IMR-90 (cell line): ENCODE measurements at regions not wholly inside any gene's neighbourhood (a gene's known extent, or its start where the extent isn't known, plus 50 kb on each side); places are given as distances from the start of the nearest gene placed in this dataset.

Experiments used
- ATAC-seq: fragments of 200-7000 bp; cut with Tn5 transposase; 2 replicates; pipeline ENCODE4 v1.9.1; 2020; ENCODE audit warnings: low read depth, mild to moderate bottlenecking, moderate library complexity
- BruUV-seq: library from RNA; stranded (reverse); fragments of 400-500 nt; replicated peaks from 2 replicates; lab custom pipeline; 2021; lab: Mats Ljungman, UMichigan
- CTCF ChIA-PET: fragments of 300-600 bp; formaldehyde crosslinking; extraction: SDS; loops from one replicate; lab custom pipeline; 2021; ENCODE audit warnings: antibody characterized with exemption; lab: Yijun Ruan, JAX
- POLR2A ChIA-PET: fragments of 300-600 bp; sonication (Branson Sonifier 250); formaldehyde crosslinking; loops from one replicate; lab custom pipeline; 2022; ENCODE audit warnings: antibody characterized with exemption; ENCODE audit not compliant: unreplicated experiment; lab: Charles Lee
- DNase-seq: peaks from one replicate; pipeline ENCODE4 v3.0.0; 2013
- H2AFZ ChIP-seq: replicated peaks from 2 replicates; pipeline ENCODE3; 2013; ENCODE audit warnings: low read length, mild to moderate bottlenecking; ENCODE audit not compliant: poor library complexity
- H2AK5ac ChIP-seq: 2 replicates; pipeline ENCODE4 v1.6.1; 2013; ENCODE audit warnings: low read depth, low read length, inconsistent platforms
- H2AK9ac ChIP-seq: replicated peaks from 2 replicates; pipeline ENCODE3; 2013; ENCODE audit warnings: mild to moderate bottlenecking, low read depth, low read length, moderate library complexity; ENCODE audit not compliant: poor library complexity
- H2BK120ac ChIP-seq: 2 replicates; pipeline ENCODE4 v1.6.1; 2013; ENCODE audit warnings: low read depth, low read length, inconsistent platforms
- H2BK15ac ChIP-seq: 3 replicates; pipeline ENCODE4 v1.6.1; 2013; ENCODE audit warnings: low read depth, low read length, inconsistent platforms
- H2BK20ac ChIP-seq: 2 replicates; pipeline ENCODE4 v1.6.1; 2013; ENCODE audit warnings: low read depth, mild to moderate bottlenecking, inconsistent platforms, low read length, moderate library complexity
- H2BK5ac ChIP-seq: 2 replicates; pipeline ENCODE4 v1.6.1; 2013; ENCODE audit warnings: mild to moderate bottlenecking, low read depth, low read length, inconsistent platforms; ENCODE audit not compliant: poor library complexity, severe bottlenecking
- H3K14ac ChIP-seq: replicated peaks from 2 replicates; pipeline ENCODE4 v1.6.1; 2013; ENCODE audit warnings: low read depth, low read length, inconsistent platforms
- H3K18ac ChIP-seq: 2 replicates; pipeline ENCODE4 v1.6.1; 2013; ENCODE audit warnings: low read depth, low read length, control low read depth
- H3K23ac ChIP-seq: 2 replicates; pipeline ENCODE4 v1.6.1; 2013; ENCODE audit warnings: low read depth, low read length, inconsistent platforms
- H3K27ac ChIP-seq: 2 replicates; pipeline ENCODE4 v1.5.1; 2013; ENCODE audit warnings: mild to moderate bottlenecking, control low read depth, low read length; ENCODE audit not compliant: insufficient read depth
- H3K27me3 ChIP-seq: 2 replicates; pipeline ENCODE4 v1.6.1; 2013; ENCODE audit warnings: low read length; ENCODE audit not compliant: control insufficient read depth, insufficient read depth
- H3K36me3 ChIP-seq: 2 replicates; pipeline ENCODE4 v1.6.1; 2013; ENCODE audit warnings: low read length, mixed read lengths; ENCODE audit not compliant: control insufficient read depth, insufficient read depth
- H3K4ac ChIP-seq: 2 replicates; pipeline ENCODE4 v1.6.1; 2013; ENCODE audit warnings: low read depth, low read length, inconsistent platforms
- H3K4me1 ChIP-seq: 2 replicates; pipeline ENCODE4 v1.6.1; 2013; ENCODE audit warnings: low read length, mixed read lengths; ENCODE audit not compliant: control insufficient read depth, insufficient read depth
- H3K4me2 ChIP-seq: 2 replicates; pipeline ENCODE4 v1.6.1; 2013; ENCODE audit warnings: low read depth, mild to moderate bottlenecking, control low read depth, low read length, moderate library complexity
- H3K4me3 ChIP-seq: 2 replicates; pipeline ENCODE4 v1.5.1; 2013; ENCODE audit warnings: low read depth, mild to moderate bottlenecking, control low read depth, low read length, moderate library complexity; ENCODE audit not compliant: insufficient read depth
- H3K56ac ChIP-seq: 2 replicates; pipeline ENCODE4 v1.6.1; 2013; ENCODE audit warnings: low read length, inconsistent platforms; ENCODE audit not compliant: insufficient read depth; ENCODE audit errors: extremely low read depth
- H3K79me1 ChIP-seq, 2 experiments: 2 replicates each; pipeline ENCODE4 v1.6.1; 2013; ENCODE audit warnings: low read length in 2 of 2, inconsistent platforms in 1 of 2, low read depth in 1 of 2
- H3K9ac ChIP-seq: 2 replicates; pipeline ENCODE4 v1.6.1; 2013; ENCODE audit warnings: low read depth, low read length, control low read depth
- H3K9me1 ChIP-seq: 2 replicates; pipeline ENCODE4 v1.6.1; 2013; ENCODE audit warnings: low read length, inconsistent platforms; ENCODE audit not compliant: insufficient read depth
- H3K9me3 ChIP-seq: 2 replicates; pipeline ENCODE4 v1.6.1; 2013; ENCODE audit warnings: low read length; ENCODE audit not compliant: control insufficient read depth, insufficient read depth
- H4K20me1 ChIP-seq: 2 replicates; pipeline ENCODE4 v1.6.1; 2013; ENCODE audit warnings: low read length, inconsistent platforms; ENCODE audit not compliant: insufficient read depth
- H4K5ac ChIP-seq: 2 replicates; pipeline ENCODE4 v1.6.1; 2013; ENCODE audit warnings: mild to moderate bottlenecking, low read depth, low read length, control low read depth
- H4K8ac ChIP-seq, 2 experiments: 2 replicates each; pipeline ENCODE4 v1.6.1; 2013; ENCODE audit warnings: low read depth in 2 of 2, low read length in 2 of 2, control low read depth in 1 of 2, inconsistent platforms in 1 of 2
- H4K91ac ChIP-seq: 2 replicates; pipeline ENCODE4 v1.6.1; 2013; ENCODE audit warnings: low read depth, low read length, inconsistent platforms; ENCODE audit not compliant: insufficient read depth
- CEBPB ChIP-seq: IDR thresholded peaks from 2 replicates; pipeline ENCODE4 v1.6.1; 2012; ENCODE audit warnings: low read depth, low read length, improper control_type of control experiment
- CHD1 ChIP-seq: IDR thresholded peaks from 2 replicates; pipeline ENCODE4 v1.6.1; 2012; ENCODE audit warnings: low read depth, low read length, improper control_type of control experiment
- FOS ChIP-seq: fragments of 150-350 bp; IDR thresholded peaks from 2 replicates; pipeline ENCODE4 v1.6.1; 2016; ENCODE audit warnings: low read depth, low read length
- MAZ ChIP-seq: IDR thresholded peaks from 2 replicates; pipeline ENCODE4 v1.6.1; 2012; ENCODE audit warnings: low read depth, mild to moderate bottlenecking, low read length, improper control_type of control experiment, moderate library complexity, borderline replicate concordance
- MXI1 ChIP-seq: IDR thresholded peaks from 2 replicates; pipeline ENCODE4 v1.6.1; 2012; ENCODE audit warnings: low read depth, mild to moderate bottlenecking, low read length, moderate library complexity, borderline replicate concordance
- RAD21 ChIP-seq: IDR thresholded peaks from 2 replicates; pipeline ENCODE4 v1.6.1; 2012; ENCODE audit warnings: low read length, improper control_type of control experiment
- RCOR1 ChIP-seq: IDR thresholded peaks from 2 replicates; pipeline ENCODE4 v1.6.1; 2012; ENCODE audit warnings: mild to moderate bottlenecking, low read length, improper control_type of control experiment; ENCODE audit not compliant: insufficient replicate concordance
- RFX5 ChIP-seq: IDR thresholded peaks from 2 replicates; pipeline ENCODE4 v1.8.0; 2012; ENCODE audit warnings: low read depth, mild to moderate bottlenecking, low read length, moderate library complexity
- SMC3 ChIP-seq: fragments of 150-350 bp; IDR thresholded peaks from 2 replicates; pipeline ENCODE4 v1.6.1; 2016; ENCODE audit warnings: low read depth, mild to moderate bottlenecking, antibody characterized with exemption, low read length, moderate library complexity
- WGBS, 2 experiments: methylation state at CpG; one replicate each; pipeline versions ENCODE4 v1.1.5 to v1.1.7; 2013; ENCODE audit warnings: missing lambda C conversion rate in 2 of 2; ENCODE audit not compliant: insufficient read length in 1 of 2; ENCODE audit errors: extremely low coverage in 2 of 2; 5-methylcytosine and 5-hydroxymethylcytosine counted together
- dilution Hi-C: fragments of 300-500 bp; cut with HindIII; formaldehyde crosslinking; loops from one replicate; pipeline ENCODE4 v1.14.3; 2018; ENCODE audit warnings: low sequenced_read_pairs; ENCODE audit not compliant: unreplicated experiment
- in situ Hi-C: fragments of 300-500 bp; cut with MboI; formaldehyde crosslinking; loops from 3 replicates; pipeline ENCODE4 v1.14.3; 2019; ENCODE audit warnings: low sequenced_read_pairs, inconsistent platforms, mixed read lengths
- intact Hi-C: fragments of 100-400 bp; cut with micrococcal nuclease; formaldehyde crosslinking; loops from 2 replicates; pipeline ENCODE4 v1.10.0; 2022
- TF ChIP-seq, protein P1 (sequence below): fragments of 150-350 bp; IDR thresholded peaks from 2 replicates; pipeline ENCODE4 v1.6.1; 2016; ENCODE audit warnings: low read depth, mild to moderate bottlenecking, low read length, moderate library complexity, borderline replicate concordance

DNA sequence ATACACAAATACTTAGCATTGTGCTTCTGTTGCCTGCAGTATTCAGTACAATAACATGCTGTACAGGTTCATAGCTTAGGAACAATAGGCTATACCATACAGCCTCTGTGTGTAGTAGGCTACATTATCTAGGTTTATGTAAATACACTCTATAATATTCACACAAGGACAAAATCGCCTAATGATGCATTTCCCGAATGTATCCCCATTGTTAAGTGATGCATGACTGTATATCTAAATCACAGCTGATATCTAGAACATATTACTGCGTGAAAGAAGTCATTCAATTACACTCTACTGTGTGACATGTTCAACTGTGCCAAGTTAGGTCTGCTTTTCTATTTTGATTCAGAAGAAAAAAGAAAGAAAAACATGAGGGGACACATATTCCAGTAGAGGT, 633.5 kb downstream of the RFPL4B start:
- Histone ChIP-seq H2AK5ac (no peak overlapping the region), H3K23ac (no peak overlapping the region), H2BK20ac (no peak overlapping the region), H3K9ac (no peak overlapping the region), H2AK9ac (no peak overlapping the region), H3K4me1 (peaks cover 5% of the 10 kb centered on the region), H2BK15ac (no peak overlapping the region), H3K18ac (no peak overlapping the region), H3K36me3 (no peaks in the 10 kb centered on the region), H3K9me1 (0 out of 2 replicates have a peak, but pooled peaks cover 4% of the 10 kb centered on the region), H3K4me2 (no peak overlapping the region), H2BK120ac (no peak overlapping the region), H3K27me3 (no peaks in the 10 kb centered on the region), H3K4ac (no peak overlapping the region), H3K14ac (no peak overlapping the region), H4K5ac (no peak overlapping the region), H4K91ac (no peak overlapping the region), H3K79me1 (no peaks in the 10 kb centered on the region), H3K9me3 (0 out of 2 replicates have a peak, but pooled peaks cover 2% of the 10 kb centered on the region), H4K8ac (no peak overlapping the region), H3K56ac (no peak overlapping the region), H4K20me1 (no peaks in the 10 kb centered on the region), H2BK5ac (no peak overlapping the region), H3K27ac (no peak overlapping the region), H2AFZ (no peak overlapping the region), H3K4me3 (no peak overlapping the region)
- ATAC-seq (no peak), DNase-seq (no peak)
- CTCF ChIA-PET: no interaction called here
- no CpG with 5 or more reads among the region's 3 CpGs for WGBS, 2 experiments
- in situ Hi-C loops: no loop called here
- intact Hi-C loops: no loop called here
- POLR2A ChIA-PET: no interaction called here
- dilution Hi-C loops: no loop called here
- no peak for TF ChIP-seq MXI1
- no peak for TF ChIP-seq RFX5
- TF ChIP-seq RAD21: no peak
- TF ChIP-seq FOS: no peak
- TF ChIP-seq CHD1: no peak
- TF ChIP-seq CEBPB: no peak
- TF ChIP-seq SMC3: no peak
- TF ChIP-seq RCOR1: no peak
- TF ChIP-seq MAZ: no peak
- TF ChIP-seq, protein P1, sequence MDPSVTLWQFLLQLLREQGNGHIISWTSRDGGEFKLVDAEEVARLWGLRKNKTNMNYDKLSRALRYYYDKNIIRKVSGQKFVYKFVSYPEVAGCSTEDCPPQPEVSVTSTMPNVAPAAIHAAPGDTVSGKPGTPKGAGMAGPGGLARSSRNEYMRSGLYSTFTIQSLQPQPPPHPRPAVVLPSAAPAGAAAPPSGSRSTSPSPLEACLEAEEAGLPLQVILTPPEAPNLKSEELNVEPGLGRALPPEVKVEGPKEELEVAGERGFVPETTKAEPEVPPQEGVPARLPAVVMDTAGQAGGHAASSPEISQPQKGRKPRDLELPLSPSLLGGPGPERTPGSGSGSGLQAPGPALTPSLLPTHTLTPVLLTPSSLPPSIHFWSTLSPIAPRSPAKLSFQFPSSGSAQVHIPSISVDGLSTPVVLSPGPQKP: no peak
- no TSS peak for BruUV-seq
